Mesenchymal stem cell (in vitro differentiated cells and primary cell): ENCODE measurements at regions not wholly inside any gene's neighbourhood (a gene's known extent, or its start where the extent isn't known, plus 50 kb on each side); places are given as distances from the start of the nearest gene placed in this dataset.

Experiments used
- DNase-seq: peaks from one replicate; pipeline ENCODE4 v3.0.0-alpha.2; 2013
- H2AFZ ChIP-seq: one replicate; pipeline ENCODE4 v1.6.1; 2013; ENCODE audit warnings: low read depth, mild to moderate bottlenecking, control low read depth, inconsistent platforms, low read length, moderate library complexity
- H2AK5ac ChIP-seq: 2 replicates; pipeline ENCODE4 v1.6.1; 2013; ENCODE audit warnings: low read length, moderate library complexity, mild to moderate bottlenecking, inconsistent platforms; ENCODE audit not compliant: severe bottlenecking
- H2BK120ac ChIP-seq: one replicate; pipeline ENCODE4 v1.6.1; 2013; ENCODE audit warnings: low read depth, mild to moderate bottlenecking, inconsistent platforms, low read length, moderate library complexity
- H2BK12ac ChIP-seq, 2 experiments: one replicate each; pipeline ENCODE4 v1.6.1; 2013; ENCODE audit warnings: inconsistent platforms in 2 of 2, low read length in 2 of 2, mild to moderate bottlenecking in 2 of 2, moderate library complexity in 2 of 2, control low read depth in 1 of 2
- H2BK15ac ChIP-seq: one replicate; pipeline ENCODE4 v1.6.1; 2013; ENCODE audit warnings: mild to moderate bottlenecking, low read depth, inconsistent platforms; ENCODE audit not compliant: poor library complexity, severe bottlenecking
- H2BK5ac ChIP-seq: 2 replicates; pipeline ENCODE4 v1.6.1; 2013; ENCODE audit warnings: low read depth, mild to moderate bottlenecking, low read length, control low read depth, inconsistent platforms; ENCODE audit not compliant: poor library complexity, severe bottlenecking
- H3K14ac ChIP-seq, 2 experiments: one replicate each; pipeline ENCODE4 v1.6.1; 2013; ENCODE audit warnings: inconsistent platforms in 2 of 2, low read length in 2 of 2, control low read depth in 1 of 2, mild to moderate bottlenecking in 1 of 2, moderate library complexity in 1 of 2
- H3K18ac ChIP-seq, 2 experiments: one replicate each; pipeline ENCODE4 v1.6.1; 2013; ENCODE audit warnings: inconsistent platforms in 2 of 2, low read length in 2 of 2, control low read depth in 1 of 2, low read depth in 1 of 2, mild to moderate bottlenecking in 1 of 2
- H3K23ac ChIP-seq, 2 experiments: one replicate each; pipeline ENCODE4 v1.6.1; 2013; ENCODE audit warnings: inconsistent platforms in 2 of 2, low read length in 2 of 2, mild to moderate bottlenecking in 2 of 2, moderate library complexity in 2 of 2, control low read depth in 1 of 2
- H3K27ac ChIP-seq: 2 replicates; pipeline ENCODE4 v1.5.1; 2013; ENCODE audit warnings: mild to moderate bottlenecking, moderate library complexity, low read length, control low read depth, inconsistent platforms; ENCODE audit not compliant: poor library complexity, severe bottlenecking
- H3K27me3 ChIP-seq, 2 experiments: 2 replicates each; pipeline versions ENCODE4 v1.6.1 to v1.7.0; 2013; ENCODE audit warnings: low read length in 2 of 2, mild to moderate bottlenecking in 2 of 2, moderate library complexity in 2 of 2, control low read depth in 1 of 2, inconsistent platforms in 1 of 2; ENCODE audit not compliant: control insufficient read depth in 1 of 2, insufficient read depth in 1 of 2
- H3K36me3 ChIP-seq, 2 experiments: 2 replicates each; pipeline versions ENCODE4 v1.6.1 to v1.7.0; 2013; ENCODE audit warnings: low read length in 2 of 2, control low read depth in 1 of 2, inconsistent platforms in 1 of 2, low read depth in 1 of 2, mild to moderate bottlenecking in 1 of 2; ENCODE audit not compliant: insufficient read depth in 2 of 2, control insufficient read depth in 1 of 2
- H3K4ac ChIP-seq, 2 experiments: one replicate each; pipeline ENCODE4 v1.6.1; 2013; ENCODE audit warnings: inconsistent platforms in 2 of 2, low read length in 2 of 2, mild to moderate bottlenecking in 2 of 2, moderate library complexity in 2 of 2, control low read depth in 1 of 2, low read depth in 1 of 2
- H3K4me1 ChIP-seq: 2 replicates; pipeline ENCODE4 v1.6.1; 2013; ENCODE audit warnings: low read depth, low read length, control low read depth; ENCODE audit not compliant: control insufficient read depth, insufficient read depth
- H3K4me2 ChIP-seq: 2 replicates; pipeline ENCODE4 v1.6.1; 2013; ENCODE audit warnings: low read length, mild to moderate bottlenecking, inconsistent platforms; ENCODE audit not compliant: poor library complexity, severe bottlenecking
- H3K4me3 ChIP-seq, 2 experiments: 2 replicates each; pipeline versions ENCODE4 v1.5.1 to v1.7.0; 2013; ENCODE audit warnings: low read length in 2 of 2, mild to moderate bottlenecking in 2 of 2, control low read depth in 1 of 2, low read depth in 1 of 2; ENCODE audit not compliant: insufficient read depth in 1 of 2
- H3K79me1 ChIP-seq: replicated peaks from 2 replicates; pipeline ENCODE4 v1.6.1; 2013; ENCODE audit warnings: mild to moderate bottlenecking, control low read depth, low read length, inconsistent platforms; ENCODE audit not compliant: poor library complexity, severe bottlenecking
- H3K9ac ChIP-seq: 2 replicates; pipeline ENCODE4 v1.7.0; 2013; ENCODE audit warnings: mild to moderate bottlenecking, low read length, moderate library complexity
- H3K9me3 ChIP-seq: 2 replicates; pipeline ENCODE4 v1.7.0; 2013; ENCODE audit warnings: mild to moderate bottlenecking, low read length; ENCODE audit not compliant: control insufficient read depth
- H4K8ac ChIP-seq: one replicate; pipeline ENCODE4 v1.6.1; 2013; ENCODE audit warnings: inconsistent platforms, mild to moderate bottlenecking, low read length, moderate library complexity
- H4K91ac ChIP-seq: one replicate; pipeline ENCODE4 v1.6.1; 2013; ENCODE audit warnings: mild to moderate bottlenecking, low read length, inconsistent platforms
- WGBS: methylation state at CpG from one replicate; pipeline ENCODE4 v1.1.7; 2013; ENCODE audit warnings: mixed read lengths; 5-methylcytosine and 5-hydroxymethylcytosine counted together

GRCh38 chr13:58994777-58995176 lies 1169.0 kb downstream of the DIAPH3 start:
- H3K4me3 ChIP-seq = no peak overlapping the region
- no peak overlapping the region for H3K18ac ChIP-seq
- no peak overlapping the region for H2BK12ac ChIP-seq
- H3K4me2 ChIP-seq = no peak overlapping the region
- peak; percentile 17 for DNase-seq
- H3K9me3 ChIP-seq = no peaks in the 10 kb centered on the region
- H3K4me1 ChIP-seq = no peaks in the 10 kb centered on the region
- no peak overlapping the region for H2BK5ac ChIP-seq
- no peak overlapping the region for H2BK15ac ChIP-seq
- no peaks in the 10 kb centered on the region for H3K27me3 ChIP-seq
- no peak overlapping the region for H2AFZ ChIP-seq
- H3K27ac ChIP-seq = no peak overlapping the region
- no peak overlapping the region for H3K9ac ChIP-seq
- no peak overlapping the region for H2AK5ac ChIP-seq
- no peaks in the 10 kb centered on the region for H3K79me1 ChIP-seq
- H2BK120ac ChIP-seq = no peak overlapping the region
- H4K91ac ChIP-seq = no peak overlapping the region
- no peaks in the 10 kb centered on the region for H3K36me3 ChIP-seq
- no peak overlapping the region for H3K23ac ChIP-seq
- no peak overlapping the region for H3K14ac ChIP-seq
- no peak overlapping the region for H3K4ac ChIP-seq
- no peak overlapping the region for H4K8ac ChIP-seq

GRCh38 chr13:58998716-58999115 lies 1165.0 kb downstream of the DIAPH3 start:
- Histone ChIP-seq H4K8ac (no peak overlapping the region), H2AFZ (no peak overlapping the region), H3K9ac (no peak overlapping the region), H3K14ac (no peak overlapping the region), H3K4me3 (no peak overlapping the region), H3K4ac (no peak overlapping the region), H2BK12ac (no peak overlapping the region), H3K4me2 (no peak overlapping the region), H3K27ac (no peak overlapping the region), H2AK5ac (no peak overlapping the region), H3K27me3 (no peaks in the 10 kb centered on the region), H2BK15ac (no peak overlapping the region), H2BK5ac (no peak overlapping the region), H3K9me3 (no peaks in the 10 kb centered on the region), H3K18ac (no peak overlapping the region), H3K79me1 (no peaks in the 10 kb centered on the region), H3K4me1 (no peaks in the 10 kb centered on the region), H2BK120ac (no peak overlapping the region), H3K23ac (no peak overlapping the region), H3K36me3 (no peaks in the 10 kb centered on the region), H4K91ac (no peak overlapping the region)
- no peak for DNase-seq
- 59% methylated on average over 2 of the region's 2 CpGs for WGBS

- Histone ChIP-seq H3K18ac (no peak overlapping the region), H3K4me2 (no peak overlapping the region), H3K4ac (no peak overlapping the region), H2BK5ac (no peak overlapping the region), H2AK5ac (no peak overlapping the region), H2BK15ac (no peak overlapping the region), H3K4me3 (no peak overlapping the region), H3K36me3 (no peaks in the 10 kb centered on the region), H3K9me3 (no peaks in the 10 kb centered on the region), H3K23ac (no peak overlapping the region), H3K4me1 (no peaks in the 10 kb centered on the region), H3K14ac (no peak overlapping the region), H4K8ac (no peak overlapping the region), H2BK120ac (no peak overlapping the region), H3K9ac (no peak overlapping the region), H2BK12ac (no peak overlapping the region), H2AFZ (no peak overlapping the region), H3K79me1 (no peaks in the 10 kb centered on the region), H3K27ac (no peak overlapping the region), H3K27me3 (no peaks in the 10 kb centered on the region), H4K91ac (no peak overlapping the region)
- WGBS = 97% methylated on average over 2 of the region's 2 CpGs
- DNase-seq = no peak
Measured at GRCh38 chr13:58999851-59000250, 1163.9 kb downstream of the DIAPH3 start.

- Histone ChIP-seq H3K4ac (no peak overlapping the region), H3K9me3 (no peaks in the 10 kb centered on the region), H4K91ac (no peak overlapping the region), H2BK120ac (no peak overlapping the region), H4K8ac (no peak overlapping the region), H2AK5ac (no peak overlapping the region), H2BK5ac (no peak overlapping the region), H3K4me2 (no peak overlapping the region), H2BK12ac (no peak overlapping the region), H2AFZ (no peak overlapping the region), H3K18ac (no peak overlapping the region), H3K27ac (no peak overlapping the region), H3K4me3 (no peak overlapping the region), H3K27me3 (no peaks in the 10 kb centered on the region), H3K14ac (no peak overlapping the region), H2BK15ac (no peak overlapping the region), H3K9ac (no peak overlapping the region), H3K79me1 (no peaks in the 10 kb centered on the region), H3K36me3 (no peaks in the 10 kb centered on the region), H3K23ac (no peak overlapping the region), H3K4me1 (no peaks in the 10 kb centered on the region)
- no peak for DNase-seq
Measured at GRCh38 chr13:59000770-59001169, 1163.0 kb downstream of the DIAPH3 start.
